ENCODE measurements at regions not wholly inside any gene's neighbourhood (a gene's known extent, or its start where the extent isn't known, plus 50 kb on each side); places are given as distances from the start of the nearest gene placed in this dataset.

GRCh38 chr12:131642101-131642540, 68.8 kb upstream of the SFSWAP start (continued):
- TF ChIP-seq MGA (IDR thresholded peaks at IDR 0.05) (peak; percentile 93), KDM5B (IDR thresholded peaks at IDR 0.05; ENCODE audit: insufficient replicate concordance, low read depth, low read length) (no peak), NRF1 (conservative IDR thresholded peaks at IDR 0.05 in 1 of 2, IDR thresholded peaks at IDR 0.05 in 1 of 2) (peak in 1 of 2 experiments; percentile 43; a peak in 2 of 4 replicates), TEAD1 (CRISPR knock-in tag; IDR thresholded peaks at IDR 0.05) (no peak), PKNOX1 (IDR thresholded peaks at IDR 0.05) (peak; percentile 31; the same call in 1 of the 2 replicates), BHLHE40 (IDR thresholded peaks at IDR 0.05; ENCODE audit: low read length) (peak; percentile 45; the same call in 1 of the 2 replicates), ZNF707 (CRISPR knock-in tag; conservative IDR thresholded peaks at IDR 0.05) (no peak)
